SU-DHL-6 (cell line): ENCODE measurements at regions not wholly inside any gene's neighbourhood (a gene's known extent, or its start where the extent isn't known, plus 50 kb on each side); places are given as distances from the start of the nearest gene placed in this dataset.

Experiments
- EZH2phosphoT487 ChIP-seq: fragments of 200-600 bp; sonication (generic), shearing (Covaris generic); conservative IDR thresholded peaks from 2 replicates; pipeline ENCODE4 v1.6.1; 2018; ENCODE audit warnings: mild to moderate bottlenecking, antibody characterized with exemption, low read length, moderate library complexity, mixed read lengths
- TF ChIP-seq, protein P1 (sequence below): fragments of 200-600 bp; sonication (generic); IDR thresholded peaks from one replicate; pipeline ENCODE4 v1.5.1; 2017; ENCODE audit warnings: antibody characterized with exemption, mild to moderate bottlenecking, low read length, moderate library complexity; ENCODE audit not compliant: insufficient read depth, poor library complexity, severe bottlenecking

DNA sequence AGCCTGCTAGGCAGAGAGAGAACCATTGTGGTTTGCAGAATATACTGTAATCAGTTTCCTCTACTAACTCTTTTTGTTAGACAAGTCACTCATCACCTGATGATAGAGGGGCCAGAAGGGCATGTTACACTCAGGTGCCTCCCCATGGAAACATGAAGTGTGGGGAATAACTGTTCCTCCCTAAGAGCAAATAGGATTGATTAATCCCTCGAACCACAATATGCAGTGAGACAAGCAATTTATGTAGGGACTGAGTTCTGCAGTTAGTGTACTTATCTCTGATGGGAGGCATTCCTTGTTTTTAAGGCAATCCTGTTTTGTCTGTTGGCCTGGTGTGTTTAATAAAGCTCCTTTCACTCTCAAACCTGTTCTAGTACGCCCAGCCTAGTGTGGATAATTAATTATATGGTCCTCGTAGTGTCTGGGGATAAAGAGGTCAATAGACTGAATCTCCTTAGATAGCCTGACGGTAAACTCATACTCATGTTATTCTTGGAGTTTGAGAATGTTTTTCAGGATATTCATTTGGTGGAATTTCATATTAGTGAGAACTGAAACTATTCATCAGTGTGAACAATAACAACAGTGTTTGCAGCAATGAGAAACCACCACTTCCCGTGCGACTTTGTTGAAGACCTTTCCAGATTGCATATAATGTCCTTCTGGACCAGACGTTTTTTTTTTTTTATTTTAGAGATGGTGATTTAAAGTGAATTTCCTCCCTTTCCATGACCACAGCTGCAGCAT is 344.8 kb upstream of the FZD8 start:
- TF ChIP-seq, protein P1, sequence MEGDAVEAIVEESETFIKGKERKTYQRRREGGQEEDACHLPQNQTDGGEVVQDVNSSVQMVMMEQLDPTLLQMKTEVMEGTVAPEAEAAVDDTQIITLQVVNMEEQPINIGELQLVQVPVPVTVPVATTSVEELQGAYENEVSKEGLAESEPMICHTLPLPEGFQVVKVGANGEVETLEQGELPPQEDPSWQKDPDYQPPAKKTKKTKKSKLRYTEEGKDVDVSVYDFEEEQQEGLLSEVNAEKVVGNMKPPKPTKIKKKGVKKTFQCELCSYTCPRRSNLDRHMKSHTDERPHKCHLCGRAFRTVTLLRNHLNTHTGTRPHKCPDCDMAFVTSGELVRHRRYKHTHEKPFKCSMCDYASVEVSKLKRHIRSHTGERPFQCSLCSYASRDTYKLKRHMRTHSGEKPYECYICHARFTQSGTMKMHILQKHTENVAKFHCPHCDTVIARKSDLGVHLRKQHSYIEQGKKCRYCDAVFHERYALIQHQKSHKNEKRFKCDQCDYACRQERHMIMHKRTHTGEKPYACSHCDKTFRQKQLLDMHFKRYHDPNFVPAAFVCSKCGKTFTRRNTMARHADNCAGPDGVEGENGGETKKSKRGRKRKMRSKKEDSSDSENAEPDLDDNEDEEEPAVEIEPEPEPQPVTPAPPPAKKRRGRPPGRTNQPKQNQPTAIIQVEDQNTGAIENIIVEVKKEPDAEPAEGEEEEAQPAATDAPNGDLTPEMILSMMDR: no peak
- TF ChIP-seq EZH2phosphoT487: no peak
